ENCODE measurements at regions not wholly inside any gene's neighbourhood (a gene's known extent, or its start where the extent isn't known, plus 50 kb on each side); places are given as distances from the start of the nearest gene placed in this dataset.

DNA sequence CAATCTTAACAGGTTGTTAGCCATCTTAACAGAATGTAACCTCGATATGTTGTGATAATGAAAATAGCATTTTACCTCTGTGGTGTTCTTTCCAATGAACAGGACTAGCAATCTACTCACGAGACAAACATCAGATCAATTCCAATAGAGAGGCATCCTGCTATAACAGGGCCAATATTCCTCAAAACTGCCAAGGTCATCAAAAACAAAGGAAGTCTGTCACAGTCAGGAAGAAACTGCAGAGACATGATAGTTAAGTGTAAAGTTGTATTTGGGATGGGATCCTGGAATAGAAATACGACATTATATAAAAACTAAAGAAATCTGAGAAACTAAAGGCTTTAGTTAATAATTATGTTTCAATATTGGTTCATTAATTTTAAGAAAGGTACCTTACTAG, 588.9 kb upstream of the NETO1 start:
- H3K4me3 Mint-ChIP-seq = no peak overlapping the region
- H3K36me3 Mint-ChIP-seq = no peaks in the 10 kb centered on the region
- no peak for ATAC-seq (ENCODE audit: low read depth in 2 of 2)
- Histone ChIP-seq H3K9me3 (ENCODE audit: control insufficient read depth in 2 of 2, low read length in 2 of 2) (peaks cover 0 to 8% of the 10 kb centered on the region in 2 experiments), H3K4me1 (ENCODE audit: control insufficient read depth, insufficient read depth, low read length, poor library complexity, severe bottlenecking) (no peaks in the 10 kb centered on the region), H3K27ac (ENCODE audit: insufficient read depth, low read length, poor library complexity, severe bottlenecking) (no peak overlapping the region), H3K27me3 (ENCODE audit: control insufficient read depth, insufficient read depth, low read length) (no peaks in the 10 kb centered on the region), H3K36me3 (ENCODE audit: control insufficient read depth, insufficient read depth, low read length) (no peaks in the 10 kb centered on the region), H3K4me3 (ENCODE audit: low read depth, low read length) (no peak overlapping the region)
- no peak overlapping the region for H3K27ac Mint-ChIP-seq
- H3K4me1 Mint-ChIP-seq = no peaks in the 10 kb centered on the region
- no peaks in the 10 kb centered on the region for H3K27me3 Mint-ChIP-seq
- DNase-seq = no peak
- H3K9me3 Mint-ChIP-seq = peaks cover 0 to 11% (median 7%) of the 10 kb centered on the region in 7 donors

DNA sequence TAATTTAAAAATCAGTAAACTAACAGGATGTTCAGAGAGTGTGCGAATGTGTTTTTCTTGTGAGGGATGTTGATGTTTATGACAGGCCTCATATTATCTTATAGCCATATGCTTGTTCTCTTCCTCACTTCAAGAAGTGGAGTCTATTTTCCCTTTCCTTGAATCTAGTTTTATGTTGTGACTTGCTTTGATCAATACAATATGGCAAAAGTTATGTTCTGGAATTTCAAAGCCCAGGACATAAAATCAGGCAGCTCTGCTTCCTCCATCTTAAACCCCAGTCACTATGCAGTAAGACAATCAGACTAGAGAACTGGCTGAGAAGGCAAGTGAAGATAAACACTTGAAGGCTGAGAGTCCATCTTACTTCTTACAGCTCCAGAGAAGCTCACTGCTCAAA, 585.1 kb upstream of the NETO1 start:
- DNase-seq (no peak), ATAC-seq (ENCODE audit: low read depth in 2 of 2) (no peak)
- Histone ChIP-seq H3K4me1 (ENCODE audit: control insufficient read depth, insufficient read depth, low read length, poor library complexity, severe bottlenecking) (no peaks in the 10 kb centered on the region), H3K4me3 (ENCODE audit: low read depth, low read length) (no peak overlapping the region), H3K27ac (ENCODE audit: insufficient read depth, low read length, poor library complexity, severe bottlenecking) (no peak overlapping the region), H3K27me3 (ENCODE audit: control insufficient read depth, insufficient read depth, low read length) (no peaks in the 10 kb centered on the region), H3K9me3 (ENCODE audit: control insufficient read depth in 2 of 2, low read length in 2 of 2) (peaks cover 0 to 12% of the 10 kb centered on the region in 2 experiments), H3K36me3 (ENCODE audit: control insufficient read depth, insufficient read depth, low read length) (no peaks in the 10 kb centered on the region)
- Mint-ChIP-seq H3K27ac (no peak overlapping the region), H3K36me3 (no peaks in the 10 kb centered on the region), H3K4me1 (no peaks in the 10 kb centered on the region), H3K4me3 (no peak overlapping the region), H3K27me3 (no peaks in the 10 kb centered on the region), H3K9me3 (peaks cover 1 to 24% (median 10%) of the 10 kb centered on the region in 7 donors)

DNA sequence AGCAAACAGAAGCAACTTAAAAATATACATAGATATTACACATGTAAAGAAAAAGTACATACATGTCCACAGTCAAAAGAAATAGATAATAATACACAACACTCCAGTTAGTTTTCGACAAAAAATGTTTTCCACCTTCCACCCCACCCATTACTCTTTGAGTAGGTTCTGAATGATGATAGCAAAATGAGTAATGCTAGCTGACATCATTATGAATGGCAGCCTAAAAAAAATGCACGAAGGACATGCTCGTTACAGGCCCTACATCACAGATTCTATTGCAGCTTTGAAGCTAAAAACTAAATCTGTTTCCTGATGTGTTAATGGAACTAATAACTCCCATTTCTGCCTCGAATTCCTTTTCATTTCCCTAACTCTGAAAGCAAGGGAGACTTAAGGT, 578.7 kb upstream of the NETO1 start:
- no peak overlapping the region for H3K4me3 Mint-ChIP-seq
- H3K27me3 Mint-ChIP-seq = no peaks in the 10 kb centered on the region
- peaks cover 0 to 16% (median 6%) of the 10 kb centered on the region in 7 donors for H3K9me3 Mint-ChIP-seq
- Histone ChIP-seq H3K27ac (ENCODE audit: insufficient read depth, low read length, poor library complexity, severe bottlenecking) (no peak overlapping the region), H3K4me1 (ENCODE audit: control insufficient read depth, insufficient read depth, low read length, poor library complexity, severe bottlenecking) (no peaks in the 10 kb centered on the region), H3K36me3 (ENCODE audit: control insufficient read depth, insufficient read depth, low read length) (no peaks in the 10 kb centered on the region), H3K27me3 (ENCODE audit: control insufficient read depth, insufficient read depth, low read length) (no peaks in the 10 kb centered on the region), H3K4me3 (ENCODE audit: low read depth, low read length) (no peak overlapping the region), H3K9me3 (ENCODE audit: control insufficient read depth in 2 of 2, low read length in 2 of 2) (peaks cover 0 to 4% of the 10 kb centered on the region in 2 experiments)
- H3K4me1 Mint-ChIP-seq = no peaks in the 10 kb centered on the region
- DNase-seq = no peak
- H3K27ac Mint-ChIP-seq = no peak overlapping the region
- no peaks in the 10 kb centered on the region for H3K36me3 Mint-ChIP-seq
- ATAC-seq (ENCODE audit: low read depth in 2 of 2) = no peak

DNA sequence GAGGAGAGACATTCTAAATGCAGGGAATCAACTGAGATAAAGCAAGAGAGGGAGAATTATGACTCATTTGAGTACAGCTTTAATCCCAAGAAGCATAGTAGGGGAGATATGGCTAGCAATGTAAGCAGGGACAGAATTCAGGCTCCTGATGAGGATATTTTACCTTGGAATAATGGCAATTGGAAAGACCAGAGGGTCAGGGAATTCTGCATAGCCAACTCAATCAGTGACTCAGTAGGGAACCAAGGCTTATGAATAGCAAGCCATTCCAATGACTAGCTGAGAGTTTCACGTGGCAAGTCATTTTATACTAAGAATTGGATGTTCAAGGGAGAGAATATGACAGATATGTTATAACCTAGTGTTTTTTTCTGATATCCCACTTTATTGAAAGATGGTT, 563.8 kb upstream of the NETO1 start:
- Mint-ChIP-seq H3K27me3 (no peaks in the 10 kb centered on the region), H3K27ac (no peak overlapping the region), H3K36me3 (no peaks in the 10 kb centered on the region), H3K4me1 (no peaks in the 10 kb centered on the region), H3K4me3 (no peak overlapping the region), H3K9me3 (peaks cover 0 to 12% (median 6%) of the 10 kb centered on the region in 7 donors)
- no peak overlapping the region for H3K4me3 ChIP-seq (ENCODE audit: low read depth, low read length)
- H3K36me3 ChIP-seq (ENCODE audit: control insufficient read depth, insufficient read depth, low read length) = no peaks in the 10 kb centered on the region
- DNase-seq (no peak), ATAC-seq (ENCODE audit: low read depth in 2 of 2) (no peak)
- no peaks in the 10 kb centered on the region for H3K27me3 ChIP-seq (ENCODE audit: control insufficient read depth, insufficient read depth, low read length)
- H3K27ac ChIP-seq (ENCODE audit: insufficient read depth, low read length, poor library complexity, severe bottlenecking) = no peak overlapping the region
- no peaks in the 10 kb centered on the region for H3K4me1 ChIP-seq (ENCODE audit: control insufficient read depth, insufficient read depth, low read length, poor library complexity, severe bottlenecking)
- H3K9me3 ChIP-seq (ENCODE audit: control insufficient read depth in 2 of 2, low read length in 2 of 2) = no peaks in the 10 kb centered on the region

DNA sequence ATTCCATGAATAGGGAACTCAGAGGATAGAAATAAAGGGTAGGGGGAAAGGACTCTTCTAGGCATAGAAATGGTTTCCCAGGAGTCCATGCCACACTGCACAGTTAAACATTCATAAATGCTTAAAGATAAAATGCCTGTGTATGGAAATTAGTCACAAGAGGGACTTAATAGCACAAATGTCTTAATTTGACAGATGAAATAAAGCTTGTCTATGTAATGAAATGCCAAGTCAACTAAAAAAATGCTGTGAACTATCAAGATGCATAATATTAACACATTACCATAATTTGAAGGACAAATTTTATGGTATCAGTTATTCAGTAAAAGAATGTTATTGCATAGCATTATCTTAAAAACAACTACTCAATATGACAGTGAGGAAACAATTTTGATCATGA, 553.2 kb upstream of the NETO1 start:
- H3K27ac ChIP-seq (ENCODE audit: insufficient read depth, low read length, poor library complexity, severe bottlenecking) = no peak overlapping the region
- no peaks in the 10 kb centered on the region for H3K27me3 Mint-ChIP-seq
- no peak overlapping the region for H3K4me3 Mint-ChIP-seq
- DNase-seq = no peak
- H3K36me3 ChIP-seq (ENCODE audit: control insufficient read depth, insufficient read depth, low read length) = no peaks in the 10 kb centered on the region
- peaks cover 0 to 11% of the 10 kb centered on the region in 2 experiments for H3K9me3 ChIP-seq (ENCODE audit: control insufficient read depth in 2 of 2, low read length in 2 of 2)
- no peak overlapping the region for H3K4me3 ChIP-seq (ENCODE audit: low read depth, low read length)
- peaks cover 2 to 27% (median 5%) of the 10 kb centered on the region in 7 donors for H3K9me3 Mint-ChIP-seq
- ATAC-seq (ENCODE audit: low read depth in 2 of 2) = no peak
- H3K27me3 ChIP-seq (ENCODE audit: control insufficient read depth, insufficient read depth, low read length) = no peaks in the 10 kb centered on the region
- H3K4me1 Mint-ChIP-seq = no peaks in the 10 kb centered on the region
- H3K4me1 ChIP-seq (ENCODE audit: control insufficient read depth, insufficient read depth, low read length, poor library complexity, severe bottlenecking) = no peaks in the 10 kb centered on the region
- no peak overlapping the region for H3K27ac Mint-ChIP-seq
- no peaks in the 10 kb centered on the region for H3K36me3 Mint-ChIP-seq

DNA sequence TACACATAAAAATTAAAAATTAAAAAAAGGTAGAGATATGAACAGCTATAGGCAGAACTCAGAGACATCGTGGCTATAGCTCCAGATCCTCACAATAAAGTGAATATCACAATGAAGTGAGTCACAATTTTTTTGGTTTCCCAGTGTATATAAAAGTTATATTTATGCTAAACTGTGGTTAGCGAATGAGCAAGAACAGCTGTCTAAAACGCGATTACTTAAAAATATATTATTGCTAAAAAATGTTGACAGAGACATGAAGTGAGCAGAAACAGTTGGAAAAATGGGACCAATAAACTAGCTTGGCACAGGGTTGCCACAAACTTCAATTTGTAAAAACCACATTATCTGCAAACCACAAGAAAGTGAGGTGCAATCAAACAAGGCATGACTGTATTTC, 551.7 kb upstream of the NETO1 start:
- H3K27ac ChIP-seq (ENCODE audit: insufficient read depth, low read length, poor library complexity, severe bottlenecking) = no peak overlapping the region

DNA sequence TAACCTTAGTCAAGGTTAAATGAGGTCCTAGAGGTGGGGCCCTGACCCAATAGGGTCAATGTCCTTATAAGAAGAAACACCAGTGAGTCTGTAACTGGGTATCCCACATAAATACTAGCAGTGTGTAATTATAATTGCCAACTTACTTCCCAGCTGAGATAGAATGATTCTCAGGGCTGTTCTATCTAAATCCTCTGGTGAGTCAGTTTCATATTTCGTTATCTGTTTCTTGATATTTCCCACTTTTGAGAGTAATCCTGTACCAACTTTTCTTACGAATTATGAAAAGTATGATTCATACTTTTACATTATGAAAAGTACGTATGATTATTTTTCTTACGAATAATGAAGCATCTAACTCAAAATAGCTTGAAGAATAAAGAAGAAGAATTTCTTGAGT, 546.8 kb upstream of the NETO1 start:
- H3K4me3 ChIP-seq (ENCODE audit: low read depth, low read length) = no peak overlapping the region
- no peak overlapping the region for H3K27ac ChIP-seq (ENCODE audit: insufficient read depth, low read length, poor library complexity, severe bottlenecking)
- ATAC-seq (ENCODE audit: low read depth in 2 of 2) (no peak), DNase-seq (no peak)
- H3K27me3 Mint-ChIP-seq = no peaks in the 10 kb centered on the region
- H3K9me3 ChIP-seq (ENCODE audit: control insufficient read depth in 2 of 2, low read length in 2 of 2) = peaks cover 0 to 14% of the 10 kb centered on the region in 2 experiments
- H3K36me3 ChIP-seq (ENCODE audit: control insufficient read depth, insufficient read depth, low read length) = no peaks in the 10 kb centered on the region
- no peak overlapping the region for H3K4me3 Mint-ChIP-seq
- no peaks in the 10 kb centered on the region for H3K36me3 Mint-ChIP-seq
- peaks cover 0 to 20% (median 3%) of the 10 kb centered on the region in 7 donors for H3K9me3 Mint-ChIP-seq
- H3K27ac Mint-ChIP-seq = no peak overlapping the region
- no peaks in the 10 kb centered on the region for H3K4me1 ChIP-seq (ENCODE audit: control insufficient read depth, insufficient read depth, low read length, poor library complexity, severe bottlenecking)
- no peaks in the 10 kb centered on the region for H3K4me1 Mint-ChIP-seq
- no peaks in the 10 kb centered on the region for H3K27me3 ChIP-seq (ENCODE audit: control insufficient read depth, insufficient read depth, low read length)

More for the DNA sequence above, 551.7 kb upstream of the NETO1 start:
- H3K4me3 Mint-ChIP-seq = no peak overlapping the region
- DNase-seq = no peak
- H3K36me3 ChIP-seq (ENCODE audit: control insufficient read depth, insufficient read depth, low read length) = no peaks in the 10 kb centered on the region
- no peaks in the 10 kb centered on the region for H3K4me1 Mint-ChIP-seq
- H3K27ac Mint-ChIP-seq = no peak overlapping the region
- peaks cover 0 to 11% of the 10 kb centered on the region in 2 experiments for H3K9me3 ChIP-seq (ENCODE audit: control insufficient read depth in 2 of 2, low read length in 2 of 2)
- H3K36me3 Mint-ChIP-seq = no peaks in the 10 kb centered on the region
- H3K27me3 ChIP-seq (ENCODE audit: control insufficient read depth, insufficient read depth, low read length) = no peaks in the 10 kb centered on the region
- H3K27me3 Mint-ChIP-seq = no peaks in the 10 kb centered on the region
- H3K4me3 ChIP-seq (ENCODE audit: low read depth, low read length) = no peak overlapping the region
- no peak for ATAC-seq (ENCODE audit: low read depth in 2 of 2)
- H3K9me3 Mint-ChIP-seq = peaks cover 0 to 21% (median 2%) of the 10 kb centered on the region in 7 donors
- H3K4me1 ChIP-seq (ENCODE audit: control insufficient read depth, insufficient read depth, low read length, poor library complexity, severe bottlenecking) = no peaks in the 10 kb centered on the region

DNA sequence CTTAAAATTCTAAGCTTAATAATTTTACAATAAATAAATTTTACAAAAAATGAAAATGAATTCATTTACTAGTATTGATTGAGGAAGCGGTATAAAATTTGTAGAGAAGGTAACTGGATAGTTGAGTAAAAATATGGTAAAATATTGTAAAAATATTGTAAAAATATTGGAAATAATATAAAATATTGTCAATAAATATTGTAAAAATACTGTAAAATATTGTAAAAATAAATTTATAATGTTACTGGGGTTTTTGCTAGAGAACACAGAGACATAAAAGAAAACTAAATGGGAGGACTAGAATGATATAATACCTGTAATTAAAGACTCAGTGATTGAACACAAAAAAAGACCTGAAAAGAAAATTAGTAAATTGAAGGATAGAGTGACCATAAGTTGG, 546.3 kb upstream of the NETO1 start:
- no peak overlapping the region for H3K4me3 ChIP-seq (ENCODE audit: low read depth, low read length)
- peaks cover 0 to 14% of the 10 kb centered on the region in 2 experiments for H3K9me3 ChIP-seq (ENCODE audit: control insufficient read depth in 2 of 2, low read length in 2 of 2)
- ATAC-seq (ENCODE audit: low read depth in 2 of 2) = no peak
- Mint-ChIP-seq H3K27ac (no peak overlapping the region), H3K4me1 (no peaks in the 10 kb centered on the region), H3K27me3 (no peaks in the 10 kb centered on the region), H3K4me3 (no peak overlapping the region), H3K9me3 (peaks cover 0 to 20% (median 3%) of the 10 kb centered on the region in 7 donors), H3K36me3 (no peaks in the 10 kb centered on the region)
- no peaks in the 10 kb centered on the region for H3K4me1 ChIP-seq (ENCODE audit: control insufficient read depth, insufficient read depth, low read length, poor library complexity, severe bottlenecking)
- no peak overlapping the region for H3K27ac ChIP-seq (ENCODE audit: insufficient read depth, low read length, poor library complexity, severe bottlenecking)
- no peaks in the 10 kb centered on the region for H3K27me3 ChIP-seq (ENCODE audit: control insufficient read depth, insufficient read depth, low read length)
- no peaks in the 10 kb centered on the region for H3K36me3 ChIP-seq (ENCODE audit: control insufficient read depth, insufficient read depth, low read length)
- no peak for DNase-seq
